Hepatocyte (in vitro differentiated cells): ENCODE measurements at regions not wholly inside any gene's neighbourhood (a gene's known extent, or its start where the extent isn't known, plus 50 kb on each side); places are given as distances from the start of the nearest gene placed in this dataset.

ENCODE experiments used
- DNase-seq: peaks from one replicate; pipeline ENCODE4 v3.0.0-alpha.2; 2016; ENCODE audit warnings: low spot score
- H2AFZ ChIP-seq: fragments of 200-600 bp; sonication (generic); 2 replicates; pipeline ENCODE4 v1.6.0; 2016; ENCODE audit warnings: antibody characterized with exemption, mild to moderate bottlenecking
- H3K27ac ChIP-seq: fragments of 200-600 bp; sonication (generic); 2 replicates; pipeline ENCODE4 v1.5.1; 2016; ENCODE audit warnings: mild to moderate bottlenecking
- H3K27me3 ChIP-seq: fragments of 200-600 bp; sonication (generic); 2 replicates; pipeline ENCODE4 v1.6.1; 2016
- H3K36me3 ChIP-seq: fragments of 200-600 bp; sonication (generic); replicated peaks from 2 replicates; pipeline ENCODE4 v1.5.1; 2016; ENCODE audit warnings: low read depth; ENCODE audit not compliant: insufficient read depth
- H3K4me1 ChIP-seq: fragments of 200-600 bp; sonication (generic); 2 replicates; pipeline ENCODE4 v1.5.1; 2016; ENCODE audit warnings: mild to moderate bottlenecking, moderate library complexity; ENCODE audit not compliant: insufficient read depth
- H3K4me2 ChIP-seq: fragments of 200-600 bp; sonication (generic); 2 replicates; pipeline ENCODE4 v1.6.0; 2016
- H3K4me3 ChIP-seq: fragments of 200-600 bp; sonication (generic); 2 replicates; pipeline ENCODE4 v1.5.1; 2016; ENCODE audit warnings: mild to moderate bottlenecking
- H3K79me2 ChIP-seq: fragments of 200-600 bp; sonication (generic); 2 replicates; pipeline ENCODE4 v1.6.0; 2017; ENCODE audit warnings: mild to moderate bottlenecking
- H3K9me2 ChIP-seq: fragments of 200-600 bp; sonication (generic); replicated peaks from 2 replicates; pipeline ENCODE4 v1.6.0; 2017; ENCODE audit warnings: mild to moderate bottlenecking; ENCODE audit not compliant: insufficient read depth
- H3K9me3 ChIP-seq: fragments of 200-600 bp; sonication (generic); 2 replicates; pipeline ENCODE4 v1.5.1; 2016; ENCODE audit warnings: low read depth, mild to moderate bottlenecking
- H4K20me1 ChIP-seq: fragments of 200-600 bp; sonication (generic); 2 replicates; pipeline ENCODE4 v1.6.0; 2016; ENCODE audit warnings: mild to moderate bottlenecking; ENCODE audit not compliant: insufficient read depth, poor library complexity, severe bottlenecking
- CTCF ChIP-seq: fragments of 200-600 bp; sonication (generic); IDR thresholded peaks from 2 replicates; pipeline ENCODE4 v1.5.1; 2016; ENCODE audit warnings: antibody characterized with exemption, mild to moderate bottlenecking; ENCODE audit not compliant: poor library complexity
- EZH2 ChIP-seq: fragments of 200-600 bp; sonication (generic); IDR thresholded peaks from 2 replicates; pipeline ENCODE4 v1.6.1; 2016; ENCODE audit warnings: antibody characterized with exemption, mild to moderate bottlenecking, borderline replicate concordance
- EZH2phosphoT487 ChIP-seq: fragments of 200-600 bp; sonication (generic); IDR thresholded peaks from one replicate; pipeline ENCODE4 v1.6.1; 2018; ENCODE audit warnings: antibody characterized with exemption, mild to moderate bottlenecking, low read depth, moderate library complexity; ENCODE audit not compliant: unreplicated experiment, severe bottlenecking
- WGBS: methylation state at CpG from one replicate; pipeline ENCODE4 v1.1.6; 2016; ENCODE audit warnings: low lambda C conversion rate; ENCODE audit errors: missing lambda C conversion rate; 5-methylcytosine and 5-hydroxymethylcytosine counted together

GRCh38 chr18:61256291-61256690 is 76.9 kb upstream of the CDH20 start:
- no peaks in the 10 kb centered on the region for H3K27me3 ChIP-seq
- H2AFZ ChIP-seq = no peak overlapping the region
- no peak overlapping the region for H3K4me3 ChIP-seq
- H3K4me1 ChIP-seq = no peaks in the 10 kb centered on the region
- no peaks in the 10 kb centered on the region for H3K36me3 ChIP-seq
- TF ChIP-seq CTCF = no peak
- no peak for TF ChIP-seq EZH2
- TF ChIP-seq EZH2phosphoT487 = no peak
- H3K27ac ChIP-seq = no peak overlapping the region
- H3K79me2 ChIP-seq = no peaks in the 10 kb centered on the region
- 75% methylated on average over 5 of the region's 5 CpGs for WGBS
- DNase-seq = no peak
- H3K4me2 ChIP-seq = no peak overlapping the region
- no peaks in the 10 kb centered on the region for H4K20me1 ChIP-seq
- no peaks in the 10 kb centered on the region for H3K9me2 ChIP-seq
- H3K9me3 ChIP-seq = no peaks in the 10 kb centered on the region

- no peaks in the 10 kb centered on the region for H3K36me3 ChIP-seq
- H3K9me2 ChIP-seq = no peaks in the 10 kb centered on the region
- no peaks in the 10 kb centered on the region for H3K27me3 ChIP-seq
- no peak overlapping the region for H3K4me3 ChIP-seq
- no peak overlapping the region for H2AFZ ChIP-seq
- no peak overlapping the region for H3K27ac ChIP-seq
- TF ChIP-seq CTCF (no peak), EZH2 (no peak), EZH2phosphoT487 (no peak)
- 97% methylated on average over 2 of the region's 2 CpGs for WGBS
- no peaks in the 10 kb centered on the region for H3K79me2 ChIP-seq
- no peaks in the 10 kb centered on the region for H3K4me1 ChIP-seq
- no peaks in the 10 kb centered on the region for H4K20me1 ChIP-seq
- H3K4me2 ChIP-seq = no peak overlapping the region
- DNase-seq = no peak
- H3K9me3 ChIP-seq = no peaks in the 10 kb centered on the region
These were observed 71.4 kb upstream of the CDH20 start for GRCh38 chr18:61261870-61262269.

GRCh38 chr18:61272793-61273192 is 60.4 kb upstream of the CDH20 start:
- H3K27ac ChIP-seq = no peak overlapping the region
- H4K20me1 ChIP-seq = no peaks in the 10 kb centered on the region
- no peak overlapping the region for H3K4me2 ChIP-seq
- no peaks in the 10 kb centered on the region for H3K27me3 ChIP-seq
- 92% methylated on average over 2 of the region's 2 CpGs for WGBS
- H3K4me1 ChIP-seq = no peaks in the 10 kb centered on the region
- DNase-seq = no peak
- H3K36me3 ChIP-seq = no peaks in the 10 kb centered on the region
- TF ChIP-seq EZH2 (no peak), CTCF (no peak), EZH2phosphoT487 (no peak)
- H2AFZ ChIP-seq = no peak overlapping the region
- no peaks in the 10 kb centered on the region for H3K9me2 ChIP-seq
- no peaks in the 10 kb centered on the region for H3K9me3 ChIP-seq
- H3K79me2 ChIP-seq = no peaks in the 10 kb centered on the region
- no peak overlapping the region for H3K4me3 ChIP-seq

- no peak for DNase-seq
- Histone ChIP-seq H3K27ac (no peak overlapping the region), H3K4me1 (no peaks in the 10 kb centered on the region), H2AFZ (no peak overlapping the region), H3K4me3 (no peak overlapping the region), H3K4me2 (no peak overlapping the region), H4K20me1 (no peaks in the 10 kb centered on the region), H3K9me2 (no peaks in the 10 kb centered on the region), H3K27me3 (no peaks in the 10 kb centered on the region), H3K9me3 (no peaks in the 10 kb centered on the region), H3K79me2 (no peaks in the 10 kb centered on the region), H3K36me3 (no peaks in the 10 kb centered on the region)
- TF ChIP-seq CTCF (no peak), EZH2 (no peak), EZH2phosphoT487 (no peak)
- 58% methylated on average over 3 of the region's 3 CpGs for WGBS
These were observed 59.7 kb upstream of the CDH20 start for GRCh38 chr18:61273533-61273932.
